T-cell (primary cell): ENCODE measurements at regions not wholly inside any gene's neighbourhood (a gene's known extent, or its start where the extent isn't known, plus 50 kb on each side); places are given as distances from the start of the nearest gene placed in this dataset.

ENCODE experiments used
- ATAC-seq, 4 experiments: fragments of 200-7000 bp in 3 of 4; fragments of 150-1000 bp in 1 of 4; cut with Tn5 transposase; replicated peaks in 1 of 4; 1 replicate in 3 of 4; 2 replicates in 1 of 4; pipeline ENCODE4 v1.10.0; 2021; ENCODE audit warnings: moderate library complexity in 3 of 4, mild to moderate bottlenecking in 2 of 4, moderate number of reproducible peaks in 1 of 4
- CTCF ChIA-PET, 2 donors: fragments of 300-600 bp; sonication (Branson Sonifier 250); formaldehyde crosslinking; loops; one replicate each; lab custom pipeline; 2022; ENCODE audit warnings: antibody characterized with exemption in 2 of 2; lab: Charles Lee
- POLR2A ChIA-PET, 2 donors: fragments of 300-600 bp; sonication (Branson Sonifier 250); formaldehyde crosslinking; loops; one replicate each; lab custom pipeline; 2022; ENCODE audit warnings: antibody characterized with exemption in 2 of 2; lab: Charles Lee
- DNase-seq, 35 experiments: peaks; one replicate each; pipeline versions ENCODE4 v3.0.0 to v3.0.0-alpha.2; 2013 to 2023
- H3K27ac ChIP-seq: one replicate; pipeline ENCODE4 v1.5.1; 2013; ENCODE audit warnings: low read length
- H3K27me3 ChIP-seq, 2 experiments: replicated peaks in 1 of 2; 1 replicate in 1 of 2; 2 replicates in 1 of 2; pipeline versions ENCODE4 v1.6.1 to v1.7.0; 2013; ENCODE audit warnings: low read length in 1 of 2, mixed read lengths in 1 of 2; ENCODE audit not compliant: control insufficient read depth in 2 of 2, insufficient read depth in 2 of 2; ENCODE audit errors: extremely low read depth in 1 of 2
- H3K36me3 ChIP-seq, 2 donors: 1 replicate in 1 of 2; 2 replicates in 1 of 2; pipeline versions ENCODE4 v1.6.1 to v1.7.0; 2013; ENCODE audit warnings: low read length in 1 of 2; ENCODE audit not compliant: control insufficient read depth in 2 of 2, insufficient read depth in 1 of 2; ENCODE audit errors: extremely low read depth in 1 of 2
- H3K4me1 ChIP-seq, 2 experiments: 1 replicate in 1 of 2; 2 replicates in 1 of 2; pipeline versions ENCODE4 v1.6.1 to v1.7.0; 2013; ENCODE audit warnings: low read length in 2 of 2, mixed read lengths in 1 of 2; ENCODE audit not compliant: insufficient read depth in 2 of 2, control insufficient read depth in 1 of 2; ENCODE audit errors: extremely low read depth in 1 of 2
- H3K4me3 ChIP-seq, 2 donors: 1 replicate in 1 of 2; 2 replicates in 1 of 2; pipeline versions ENCODE4 v1.5.1 to v1.7.0; 2013; ENCODE audit warnings: mild to moderate bottlenecking in 2 of 2, low read length in 1 of 2, moderate library complexity in 1 of 2; ENCODE audit not compliant: control insufficient read depth in 1 of 2; ENCODE audit errors: extremely low read depth in 1 of 2
- H3K9me3 ChIP-seq: 2 replicates; pipeline ENCODE4 v1.7.0; 2013
- H3K27ac Mint-ChIP-seq, 2 donors: one replicate each; pipeline ENCODE4 v1.8.0; 2020 to 2021; ENCODE audit warnings: mild to moderate bottlenecking in 2 of 2, mixed read lengths in 2 of 2
- H3K27me3 Mint-ChIP-seq, 2 donors: one replicate each; pipeline ENCODE4 v1.8.0; 2021 to 2022; ENCODE audit warnings: mixed read lengths in 2 of 2
- H3K36me3 Mint-ChIP-seq: one replicate; pipeline ENCODE4 v1.8.0; 2021; ENCODE audit warnings: mixed read lengths
- H3K4me1 Mint-ChIP-seq, 3 donors: one replicate each; pipeline ENCODE4 v1.8.0; 2020 to 2022; ENCODE audit warnings: mixed read lengths in 3 of 3, mild to moderate bottlenecking in 1 of 3
- H3K4me3 Mint-ChIP-seq, 3 donors: one replicate each; pipeline ENCODE4 v1.8.0; 2020 to 2022; ENCODE audit warnings: mild to moderate bottlenecking in 3 of 3, mixed read lengths in 3 of 3, moderate library complexity in 3 of 3
- H3K9me3 Mint-ChIP-seq, 3 donors: one replicate each; pipeline ENCODE4 v1.8.0; 2020 to 2022; ENCODE audit warnings: mixed read lengths in 3 of 3
- WGBS: methylation state at CpG from one replicate; pipeline ENCODE4 v1.1.5; 2013; ENCODE audit warnings: missing lambda C conversion rate; ENCODE audit not compliant: insufficient coverage; 5-methylcytosine and 5-hydroxymethylcytosine counted together

GRCh38 chr5:108481355-108481931 lies 99.5 kb upstream of the FBXL17 start:
- no CpG with 5 or more reads among the region's 8 CpGs for WGBS
- ChIA-PET CTCF (no interaction called here), POLR2A (no interaction called here)
- Histone ChIP-seq H3K36me3 (no peaks in the 10 kb centered on the region), H3K27ac (no peak overlapping the region), H3K4me3 (no peak overlapping the region), H3K9me3 (no peaks in the 10 kb centered on the region), H3K27me3 (no peaks in the 10 kb centered on the region), H3K4me1 (no peaks in the 10 kb centered on the region)
- H3K36me3 Mint-ChIP-seq: no peaks in the 10 kb centered on the region
- no peak for ATAC-seq
- H3K9me3 Mint-ChIP-seq: no peaks in the 10 kb centered on the region
- no peak overlapping the region for H3K4me3 Mint-ChIP-seq
- peak in 1 of 35 experiments; percentile 5 for DNase-seq
- H3K27ac Mint-ChIP-seq: no peak overlapping the region
- no peaks in the 10 kb centered on the region for H3K4me1 Mint-ChIP-seq
- H3K27me3 Mint-ChIP-seq: peaks cover 4 to 6% of the 10 kb centered on the region in 2 donors

GRCh38 chr5:108472237-108472636 lies 90.3 kb upstream of the FBXL17 start:
- Histone ChIP-seq H3K27ac (no peak overlapping the region), H3K4me3 (no peak overlapping the region), H3K9me3 (no peaks in the 10 kb centered on the region), H3K27me3 (peaks cover 0 to 10% of the 10 kb centered on the region in 2 experiments), H3K36me3 (no peaks in the 10 kb centered on the region), H3K4me1 (no peaks in the 10 kb centered on the region)
- Mint-ChIP-seq H3K27me3 (peaks cover 5 to 14% of the 10 kb centered on the region in 2 donors), H3K4me3 (no peak overlapping the region), H3K36me3 (no peaks in the 10 kb centered on the region), H3K4me1 (no peaks in the 10 kb centered on the region), H3K9me3 (peaks cover 0 to 11% (median 0%) of the 10 kb centered on the region in 3 donors), H3K27ac (no peak overlapping the region)
- no peak for DNase-seq
- no peak for ATAC-seq
- WGBS: 77% methylated on average over 3 of the region's 3 CpGs
- POLR2A ChIA-PET: no interaction called here
- CTCF ChIA-PET: no interaction called here

DNA sequence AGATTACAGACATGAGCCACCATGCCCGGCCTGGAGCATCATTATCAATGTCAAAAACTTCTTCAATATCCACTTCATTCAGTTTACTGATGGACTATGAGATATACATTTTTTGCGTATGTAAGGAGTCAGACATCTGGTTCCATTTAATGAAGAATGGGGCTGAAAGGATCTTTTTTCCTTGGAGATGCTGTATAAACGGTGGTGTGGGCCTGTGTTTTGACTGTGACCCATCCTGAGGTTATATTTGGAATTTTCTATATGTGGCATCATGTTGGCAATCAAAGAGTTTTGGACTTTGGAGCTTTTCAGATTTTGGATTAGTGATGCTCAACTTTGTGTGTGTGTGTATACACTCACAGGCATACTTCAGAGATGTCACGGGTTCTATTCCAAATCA lies 85.7 kb upstream of the FBXL17 start:
- Mint-ChIP-seq H3K36me3 (no peaks in the 10 kb centered on the region), H3K27me3 (peaks cover 5 to 13% of the 10 kb centered on the region in 2 donors), H3K4me1 (no peaks in the 10 kb centered on the region), H3K4me3 (no peak overlapping the region), H3K9me3 (no peaks in the 10 kb centered on the region), H3K27ac (no peak overlapping the region)
- ChIA-PET CTCF (interaction anchor here in 1 of 2 donors (0.6 kb wide), 1 partner anchor 9 kb away, joined by 3 read pairs; no protein-coding TSS in a partner anchor), POLR2A (no interaction called here)
- ATAC-seq (no peak), DNase-seq (no peak)
- Histone ChIP-seq H3K27me3 (peaks cover 0 to 7% of the 10 kb centered on the region in 2 experiments), H3K4me3 (no peak overlapping the region), H3K27ac (no peak overlapping the region), H3K4me1 (no peaks in the 10 kb centered on the region), H3K36me3 (no peaks in the 10 kb centered on the region), H3K9me3 (no peaks in the 10 kb centered on the region)
- WGBS: 93% methylated on average over 2 of the region's 4 CpGs

GRCh38 chr5:108461628-108462367 lies 79.9 kb upstream of the FBXL17 start:
- CTCF ChIA-PET: no interaction called here

DNA sequence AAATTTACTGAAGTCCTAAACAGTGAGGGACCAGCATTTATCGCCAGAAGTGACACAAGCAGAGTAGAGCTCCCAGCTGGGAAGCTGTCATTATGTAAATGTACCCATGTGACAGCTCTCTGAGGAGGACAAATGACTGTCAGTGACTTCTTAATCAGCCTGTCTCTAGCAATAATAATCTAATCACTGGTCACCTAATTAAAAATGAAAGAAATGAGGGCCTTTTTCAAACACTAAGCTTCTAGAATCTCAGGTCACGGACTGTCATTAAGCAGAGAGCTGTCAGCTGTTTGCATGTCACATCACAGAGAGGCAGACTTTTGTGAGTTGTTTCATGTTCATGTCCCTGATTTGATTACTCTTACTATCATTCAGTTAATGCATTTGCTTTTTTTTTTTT lies 77.9 kb upstream of the FBXL17 start:
- H3K4me3 Mint-ChIP-seq: no peak overlapping the region
- ChIA-PET POLR2A (no interaction called here), CTCF (no interaction called here)
- no peaks in the 10 kb centered on the region for H3K9me3 ChIP-seq
- H3K9me3 Mint-ChIP-seq: peaks cover 0 to 8% (median 5%) of the 10 kb centered on the region in 3 donors
- no peak overlapping the region for H3K4me3 ChIP-seq
- no peaks in the 10 kb centered on the region for H3K36me3 Mint-ChIP-seq
- peaks cover 17 to 19% of the 10 kb centered on the region in 2 donors for H3K27me3 Mint-ChIP-seq
- no peak for ATAC-seq
- no peaks in the 10 kb centered on the region for H3K27me3 ChIP-seq
- DNase-seq: no peak
- 100% methylated on average over 1 of the region's 2 CpGs for WGBS
- no peaks in the 10 kb centered on the region for H3K36me3 ChIP-seq
- H3K4me1 ChIP-seq: no peaks in the 10 kb centered on the region
- no peak overlapping the region for H3K27ac Mint-ChIP-seq
- no peak overlapping the region for H3K27ac ChIP-seq
- H3K4me1 Mint-ChIP-seq: no peaks in the 10 kb centered on the region

More at GRCh38 chr5:108461628-108462367, 79.9 kb upstream of the FBXL17 start:
- POLR2A ChIA-PET: no interaction called here
- Mint-ChIP-seq H3K9me3 (peaks cover 0 to 3% (median 3%) of the 10 kb centered on the region in 3 donors), H3K4me3 (no peak overlapping the region), H3K36me3 (no peaks in the 10 kb centered on the region), H3K27me3 (peaks cover 14 to 17% of the 10 kb centered on the region in 2 donors), H3K27ac (no peak overlapping the region), H3K4me1 (no peaks in the 10 kb centered on the region)
- H3K4me1 ChIP-seq: no peaks in the 10 kb centered on the region
- H3K27ac ChIP-seq: no peak overlapping the region
- no peak for DNase-seq
- H3K9me3 ChIP-seq: no peaks in the 10 kb centered on the region
- no peak for ATAC-seq
- no peaks in the 10 kb centered on the region for H3K27me3 ChIP-seq
- no CpG with 5 or more reads among the region's 1 CpG for WGBS
- no peaks in the 10 kb centered on the region for H3K36me3 ChIP-seq
- H3K4me3 ChIP-seq: no peak overlapping the region

- ChIA-PET POLR2A (no interaction called here), CTCF (no interaction called here)
- Mint-ChIP-seq H3K27me3 (peaks cover 3 to 9% of the 10 kb centered on the region in 2 donors), H3K4me3 (no peak overlapping the region), H3K9me3 (peaks cover 7 to 14% (median 7%) of the 10 kb centered on the region in 3 donors), H3K4me1 (no peaks in the 10 kb centered on the region), H3K36me3 (no peaks in the 10 kb centered on the region), H3K27ac (no peak overlapping the region)
- DNase-seq (no peak), ATAC-seq (no peak)
- Histone ChIP-seq H3K36me3 (no peaks in the 10 kb centered on the region), H3K4me3 (no peak overlapping the region), H3K27ac (no peak overlapping the region), H3K4me1 (no peaks in the 10 kb centered on the region), H3K9me3 (no peaks in the 10 kb centered on the region), H3K27me3 (peaks cover 0 to 3% of the 10 kb centered on the region in 2 experiments)
Measured at GRCh38 chr5:108451269-108451668, 69.4 kb upstream of the FBXL17 start.
